PC-9 (cell line): ENCODE measurements at regions not wholly inside any gene's neighbourhood (a gene's known extent, or its start where the extent isn't known, plus 50 kb on each side); places are given as distances from the start of the nearest gene placed in this dataset.
"Not testable (repeated sequence)": the region's sequence is repeated elsewhere in the genome, so short reads cannot be mapped to it uniquely, and the experiment has no call there.

ENCODE experiments used
- BruUV-seq: library from RNA; stranded (reverse); fragments of 400-500 nt; replicated peaks from 2 replicates; lab custom pipeline; 2021; lab: Mats Ljungman, UMichigan
- CTCF ChIA-PET: fragments of 300-600 bp; sonication (Branson Sonifier 250); formaldehyde crosslinking; loops from one replicate; lab custom pipeline; 2022; ENCODE audit warnings: antibody characterized with exemption; lab: Charles Lee
- POLR2A ChIA-PET: fragments of 300-600 bp; sonication (Branson Sonifier 250); formaldehyde crosslinking; loops from one replicate; lab custom pipeline; 2022; ENCODE audit warnings: antibody characterized with exemption; ENCODE audit not compliant: unreplicated experiment; lab: Charles Lee
- DNase-seq, 2 experiments: peaks; one replicate each; pipeline versions ENCODE4 v3.0.0 to v3.0.0-alpha.2; 2015 to 2022; ENCODE audit warnings: mixed read lengths in 1 of 2
- H2AFZ ChIP-seq: fragments of 200-600 bp; sonication (generic); 2 replicates; pipeline ENCODE4 v1.8.1; 2017; ENCODE audit warnings: antibody characterized with exemption
- H3F3A ChIP-seq: fragments of 200-600 bp; sonication (generic); 2 replicates; pipeline ENCODE4 v1.8.1; 2017; ENCODE audit warnings: antibody characterized with exemption, mild to moderate bottlenecking, low read depth; ENCODE audit not compliant: insufficient read depth
- H3K27ac ChIP-seq: fragments of 200-600 bp; sonication (generic); 2 replicates; pipeline ENCODE4 v1.6.1; 2016; ENCODE audit warnings: mixed run types
- H3K27me3 ChIP-seq: fragments of 200-600 bp; sonication (generic); 2 replicates; pipeline ENCODE4 v1.6.1; 2016; ENCODE audit warnings: low read depth, mixed run types; ENCODE audit not compliant: insufficient read depth
- H3K36me3 ChIP-seq: fragments of 200-600 bp; sonication (generic); 2 replicates; pipeline ENCODE4 v1.6.1; 2016; ENCODE audit warnings: low read depth, mixed run types
- H3K4me1 ChIP-seq: fragments of 200-600 bp; sonication (generic); replicated peaks from 2 replicates; pipeline ENCODE4 v1.6.1; 2016; ENCODE audit warnings: mixed run types; ENCODE audit not compliant: insufficient read depth
- H3K4me2 ChIP-seq: fragments of 200-600 bp; sonication (generic); 2 replicates; pipeline ENCODE4 v1.6.1; 2017; ENCODE audit warnings: mixed run types
- H3K4me3 ChIP-seq: fragments of 200-600 bp; sonication (generic); 2 replicates; pipeline ENCODE4 v1.6.1; 2016; ENCODE audit warnings: mixed run types
- H3K79me2 ChIP-seq: fragments of 200-600 bp; sonication (generic); 2 replicates; pipeline ENCODE4 v1.6.1; 2017; ENCODE audit warnings: low read depth, mixed run types
- H3K9me2 ChIP-seq: fragments of 200-600 bp; sonication (generic); 2 replicates; pipeline ENCODE4 v1.8.1; 2017; ENCODE audit warnings: mild to moderate bottlenecking; ENCODE audit not compliant: insufficient read depth
- H3K9me3 ChIP-seq: fragments of 200-600 bp; sonication (generic); 2 replicates; pipeline ENCODE4 v1.8.1; 2016; ENCODE audit warnings: low read depth; ENCODE audit not compliant: insufficient read depth
- H4K20me1 ChIP-seq: fragments of 200-600 bp; sonication (generic); 2 replicates; pipeline ENCODE4 v1.8.1; 2017; ENCODE audit not compliant: insufficient read depth
- EZH2 ChIP-seq: fragments of 200-600 bp; sonication (generic); IDR thresholded peaks from 2 replicates; pipeline ENCODE4 v1.8.0; 2017; ENCODE audit warnings: antibody characterized with exemption, low read depth
- intact Hi-C: fragments of 100-400 bp; cut with micrococcal nuclease; formaldehyde crosslinking; loops from one replicate; pipeline ENCODE4 v1.10.0; 2022; ENCODE audit not compliant: unreplicated experiment
- TF ChIP-seq, protein P1 (sequence below): fragments of 200-600 bp; sonication (generic); conservative IDR thresholded peaks from 2 replicates; pipeline ENCODE4 v1.6.1; 2017; ENCODE audit warnings: mixed run types, antibody characterized with exemption, mild to moderate bottlenecking, moderate library complexity

DNA sequence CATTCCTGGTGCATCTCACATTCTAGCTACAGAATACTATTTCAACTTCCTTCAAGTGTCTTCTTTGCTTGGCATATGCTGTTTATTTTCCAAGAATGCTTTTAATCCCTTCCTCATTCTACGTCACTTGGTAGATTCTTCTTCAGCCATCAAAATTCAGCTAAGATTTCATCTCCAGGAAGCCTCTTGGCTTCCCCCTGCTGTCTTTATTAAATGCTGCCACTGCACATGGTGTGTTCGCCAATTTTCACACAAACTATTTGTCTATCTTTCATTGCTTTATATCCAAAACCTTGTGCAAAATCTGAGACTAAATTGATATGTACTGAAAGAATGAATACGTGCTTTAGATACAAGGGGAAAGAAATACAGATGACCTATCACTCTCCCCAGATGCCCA lies 253.0 kb downstream of the RFPL4B start:
- intact Hi-C loops, result no loop called here
- Histone ChIP-seq H3K36me3 (no peaks in the 10 kb centered on the region), H3F3A (no peaks in the 10 kb centered on the region), H4K20me1 (no peaks in the 10 kb centered on the region), H2AFZ (no peak overlapping the region), H3K4me1 (no peaks in the 10 kb centered on the region), H3K27ac (no peak overlapping the region), H3K9me3 (no peaks in the 10 kb centered on the region; the same call in 1 of the 2 replicates), H3K4me3 (no peak overlapping the region), H3K27me3 (no peaks in the 10 kb centered on the region), H3K9me2 (no peaks in the 10 kb centered on the region), H3K4me2 (no peak overlapping the region), H3K79me2 (no peaks in the 10 kb centered on the region)
- CTCF ChIA-PET, result interaction anchor here (0.6 kb wide), 1 partner anchor 255 kb away, joined by 3 read pairs; no protein-coding TSS in a partner anchor
- POLR2A ChIA-PET, result no interaction called here
- BruUV-seq, result no TSS peak
- no peak for DNase-seq
- no peak for TF ChIP-seq EZH2
- TF ChIP-seq, protein P1, sequence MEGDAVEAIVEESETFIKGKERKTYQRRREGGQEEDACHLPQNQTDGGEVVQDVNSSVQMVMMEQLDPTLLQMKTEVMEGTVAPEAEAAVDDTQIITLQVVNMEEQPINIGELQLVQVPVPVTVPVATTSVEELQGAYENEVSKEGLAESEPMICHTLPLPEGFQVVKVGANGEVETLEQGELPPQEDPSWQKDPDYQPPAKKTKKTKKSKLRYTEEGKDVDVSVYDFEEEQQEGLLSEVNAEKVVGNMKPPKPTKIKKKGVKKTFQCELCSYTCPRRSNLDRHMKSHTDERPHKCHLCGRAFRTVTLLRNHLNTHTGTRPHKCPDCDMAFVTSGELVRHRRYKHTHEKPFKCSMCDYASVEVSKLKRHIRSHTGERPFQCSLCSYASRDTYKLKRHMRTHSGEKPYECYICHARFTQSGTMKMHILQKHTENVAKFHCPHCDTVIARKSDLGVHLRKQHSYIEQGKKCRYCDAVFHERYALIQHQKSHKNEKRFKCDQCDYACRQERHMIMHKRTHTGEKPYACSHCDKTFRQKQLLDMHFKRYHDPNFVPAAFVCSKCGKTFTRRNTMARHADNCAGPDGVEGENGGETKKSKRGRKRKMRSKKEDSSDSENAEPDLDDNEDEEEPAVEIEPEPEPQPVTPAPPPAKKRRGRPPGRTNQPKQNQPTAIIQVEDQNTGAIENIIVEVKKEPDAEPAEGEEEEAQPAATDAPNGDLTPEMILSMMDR, result no peak

DNA sequence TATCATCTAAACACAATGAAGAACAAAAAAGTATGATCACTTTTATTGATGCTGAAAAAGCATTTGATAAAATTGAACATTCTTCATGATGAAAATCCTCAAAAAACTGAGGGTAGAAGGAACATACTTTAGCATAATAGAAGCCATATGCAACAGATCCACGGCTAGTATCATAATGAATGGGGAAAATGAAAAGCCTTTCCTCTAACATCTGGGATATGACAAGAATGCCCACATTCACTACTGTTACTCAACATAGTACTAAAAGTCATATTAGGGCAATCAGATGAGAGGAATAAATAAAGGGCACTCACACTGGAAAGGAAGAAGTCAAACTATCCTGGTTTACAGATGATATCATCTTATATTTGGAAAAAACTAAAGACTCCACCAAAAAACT lies 256.6 kb downstream of the RFPL4B start:
- no peaks in the 10 kb centered on the region for H3K4me1 ChIP-seq
- H3K9me3 ChIP-seq, result peaks cover 4% of the 10 kb centered on the region; the same call in 1 of the 2 replicates
- TF ChIP-seq EZH2, result no peak
- TF ChIP-seq, protein P1, result no peak
- no peaks in the 10 kb centered on the region for H3K79me2 ChIP-seq
- intact Hi-C loops, result no loop called here
- H3F3A ChIP-seq, result no peaks in the 10 kb centered on the region
- H3K27me3 ChIP-seq, result no peaks in the 10 kb centered on the region
- BruUV-seq, result no TSS peak
- H3K4me3 ChIP-seq, result no peak overlapping the region
- DNase-seq, result no peak
- POLR2A ChIA-PET, result no interaction called here
- no peak overlapping the region for H3K27ac ChIP-seq
- CTCF ChIA-PET, result no interaction called here
- no peak overlapping the region for H2AFZ ChIP-seq
- no peak overlapping the region for H3K4me2 ChIP-seq
- no peaks in the 10 kb centered on the region for H3K36me3 ChIP-seq
- no peaks in the 10 kb centered on the region; the same call in 1 of the 2 replicates for H3K9me2 ChIP-seq
- H4K20me1 ChIP-seq, result no peaks in the 10 kb centered on the region

DNA sequence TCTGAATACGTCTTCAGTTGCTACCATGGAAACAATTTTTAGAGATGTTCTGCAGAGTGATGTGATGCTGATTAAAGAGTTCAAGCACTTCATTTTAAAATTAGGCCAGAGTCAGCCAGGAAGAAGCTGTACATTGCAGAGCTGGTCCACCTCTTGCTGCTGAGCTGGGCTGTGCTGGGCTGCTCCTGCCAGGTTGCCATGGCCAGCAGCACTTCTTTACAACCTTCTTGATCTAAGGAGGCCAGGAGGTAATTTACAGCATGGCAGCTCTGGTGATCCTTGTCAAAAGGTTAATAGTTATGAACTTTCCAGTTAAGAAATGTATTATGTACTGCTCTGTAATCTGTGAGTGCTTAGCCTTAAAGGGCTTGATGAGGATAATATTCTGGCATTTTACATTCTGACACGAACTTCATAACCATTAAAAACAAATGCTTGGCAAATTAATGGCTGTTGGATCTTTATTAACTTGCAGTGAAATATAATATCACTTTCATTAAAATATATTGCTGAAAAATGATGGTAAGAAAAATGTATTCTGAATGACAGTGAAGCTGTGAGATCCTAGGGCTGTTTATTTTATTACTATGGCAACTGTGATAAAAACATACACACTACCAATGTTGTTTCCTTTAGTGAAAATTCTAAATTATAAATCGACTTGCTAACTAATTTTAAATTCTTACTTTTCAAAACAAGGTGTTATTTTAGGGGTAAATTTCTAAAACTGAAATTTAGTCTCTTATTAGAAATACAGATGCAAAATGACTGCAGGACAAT lies 259.7 kb downstream of the RFPL4B start:
- DNase-seq, result no peak
- Histone ChIP-seq H3K27ac (no peak overlapping the region), H3K9me3 (peaks cover 12% of the 10 kb centered on the region; the same call in 1 of the 2 replicates), H3F3A (no peaks in the 10 kb centered on the region), H2AFZ (0 out of 2 replicates have a peak overlapping the region, but pooled peaks have one; percentile 21), H3K4me2 (no peak overlapping the region), H3K79me2 (no peaks in the 10 kb centered on the region), H3K36me3 (no peaks in the 10 kb centered on the region), H3K9me2 (no peaks in the 10 kb centered on the region; the same call in 1 of the 2 replicates), H3K4me1 (no peaks in the 10 kb centered on the region), H4K20me1 (no peaks in the 10 kb centered on the region), H3K4me3 (no peak overlapping the region), H3K27me3 (no peaks in the 10 kb centered on the region)
- no TSS peak for BruUV-seq
- intact Hi-C loops, result no loop called here
- CTCF ChIA-PET, result no interaction called here
- POLR2A ChIA-PET, result no interaction called here
- no peak for TF ChIP-seq EZH2
- TF ChIP-seq, protein P1, result no peak

DNA sequence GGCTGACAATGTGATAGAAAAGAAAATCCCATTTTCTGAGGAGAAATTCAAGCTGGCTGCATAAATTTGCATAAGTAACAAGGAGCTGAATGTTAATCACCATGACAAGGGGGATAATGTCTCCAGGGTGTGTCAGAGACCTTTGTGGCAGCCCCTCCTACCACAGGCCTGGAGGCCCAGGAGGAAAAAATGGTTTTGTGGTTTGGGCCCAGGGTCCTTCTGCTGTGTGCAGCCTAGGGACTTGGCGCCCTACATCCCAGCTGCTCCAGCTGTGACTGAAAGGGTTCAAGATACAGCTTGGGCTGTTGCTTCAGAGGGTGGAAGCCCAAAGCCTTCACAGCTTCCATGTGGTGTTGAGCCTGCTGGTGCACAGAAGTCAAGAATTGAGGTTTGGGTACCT lies 261.8 kb downstream of the RFPL4B start:
- H3K27ac ChIP-seq, intact Hi-C loops, H3F3A ChIP-seq, H3K36me3 ChIP-seq, H3K9me2 ChIP-seq, H4K20me1 ChIP-seq, H3K4me3 ChIP-seq, H2AFZ ChIP-seq, H3K27me3 ChIP-seq, H3K4me1 ChIP-seq, H3K4me2 ChIP-seq, DNase-seq, CTCF ChIA-PET, H3K79me2 ChIP-seq, BruUV-seq: not testable (repeated sequence)
- POLR2A ChIA-PET, result interaction anchor here (0.6 kb wide), 1 partner anchor 167 kb away, joined by 4 read pairs; no protein-coding TSS in a partner anchor
- peaks cover 12% of the 10 kb centered on the region; the same call in 1 of the 2 replicates for H3K9me3 ChIP-seq
